Endothelial cell of umbilical vein (primary cell): ENCODE measurements at regions not wholly inside any gene's neighbourhood (a gene's known extent, or its start where the extent isn't known, plus 50 kb on each side); places are given as distances from the start of the nearest gene placed in this dataset.

Source experiments
- BruUV-seq: library from RNA; stranded (reverse); fragments of 400-500 nt; replicated peaks from 2 replicates; lab custom pipeline; 2021; lab: Mats Ljungman, UMichigan
- CTCF ChIA-PET: fragments of 300-600, 350-600 bp; sonication (Branson Sonifier 250); formaldehyde crosslinking; loops from one replicate; lab custom pipeline; 2021; ENCODE audit warnings: antibody characterized with exemption, inconsistent platforms; lab: Charles Lee
- POLR2A ChIA-PET: fragments of 300-600, 350-600 bp; sonication (Branson Sonifier 250); formaldehyde crosslinking; loops from one replicate; lab custom pipeline; 2021; ENCODE audit warnings: antibody characterized with exemption, inconsistent platforms; lab: Charles Lee
- DNase-seq: peaks from one replicate; pipeline ENCODE4 v3.0.0-alpha.2; 2011; ENCODE audit warnings: low read depth, low spot score
- FAIRE-seq: peaks from 2 replicates; lab custom pipeline; 2011; peaks lifted over from hg19 to GRCh38; lab: Jason Lieb, UNC
- H2AFZ ChIP-seq: 2 replicates; pipeline ENCODE4 v1.6.0; 2012; ENCODE audit warnings: low read depth, low read length, control low read depth, inconsistent platforms
- H3K27ac ChIP-seq: 2 replicates; pipeline ENCODE4 v1.5.1; 2011; ENCODE audit warnings: low read depth, mild to moderate bottlenecking, control low read depth, low read length, moderate library complexity; ENCODE audit not compliant: insufficient read depth
- H3K27me3 ChIP-seq, 2 experiments: 2 replicates each; pipeline versions ENCODE4 v1.6.0 to v1.6.1; 2011; ENCODE audit warnings: low read length in 2 of 2, mixed read lengths in 1 of 2; ENCODE audit not compliant: control insufficient read depth in 2 of 2, insufficient read depth in 2 of 2
- H3K36me3 ChIP-seq, 2 experiments: 2 replicates in 1 of 2; 3 replicates in 1 of 2; pipeline ENCODE4 v1.5.1; 2011; ENCODE audit warnings: low read length in 2 of 2, mild to moderate bottlenecking in 1 of 2, moderate library complexity in 1 of 2; ENCODE audit not compliant: control insufficient read depth in 2 of 2, insufficient read depth in 2 of 2; ENCODE audit errors: extremely low read depth in 1 of 2
- H3K4me1 ChIP-seq: 3 replicates; pipeline ENCODE4 v1.5.1; 2011; ENCODE audit warnings: mild to moderate bottlenecking, low read length; ENCODE audit not compliant: control insufficient read depth, insufficient read depth; ENCODE audit errors: extremely low read depth
- H3K4me2 ChIP-seq: 2 replicates; pipeline ENCODE4 v1.6.1; 2011; ENCODE audit warnings: low read length, control low read depth, mixed read lengths; ENCODE audit not compliant: insufficient read depth
- H3K4me3 ChIP-seq, 3 experiments: fragments of 200-600 bp in 1 of 3; sonication (generic), shearing (Covaris generic) in 1 of 3; replicated peaks in 1 of 3; 2 replicates each; pipeline ENCODE4 v1.5.1; 2011 to 2016; ENCODE audit warnings: control low read depth in 3 of 3, low read length in 3 of 3, mild to moderate bottlenecking in 2 of 3, inconsistent platforms in 1 of 3, low read depth in 1 of 3, moderate library complexity in 1 of 3; ENCODE audit not compliant: insufficient read depth in 1 of 3
- H3K79me2 ChIP-seq: 2 replicates; pipeline ENCODE4 v1.6.0; 2012; ENCODE audit warnings: low read length, inconsistent platforms; ENCODE audit not compliant: control insufficient read depth, insufficient read depth
- H3K9ac ChIP-seq: replicated peaks from 2 replicates; pipeline ENCODE3; 2011; ENCODE audit warnings: low read length, control low read depth; ENCODE audit not compliant: insufficient read depth; ENCODE audit errors: extremely low read depth
- H3K9me1 ChIP-seq: replicated peaks from 3 replicates; pipeline ENCODE4 v1.6.0; 2011; ENCODE audit warnings: mild to moderate bottlenecking, low read length; ENCODE audit not compliant: control insufficient read depth, insufficient read depth; ENCODE audit errors: extremely low read depth
- H3K9me3 ChIP-seq: replicated peaks from 2 replicates; pipeline ENCODE4 v1.5.1; 2012; ENCODE audit warnings: low read length, inconsistent platforms; ENCODE audit not compliant: control insufficient read depth, insufficient read depth
- H4K20me1 ChIP-seq: replicated peaks from 2 replicates; pipeline ENCODE3; 2011; ENCODE audit warnings: mild to moderate bottlenecking, low read length; ENCODE audit not compliant: control insufficient read depth, insufficient read depth; ENCODE audit errors: extremely low read depth
- CTCF ChIP-seq, 2 donors: IDR thresholded peaks; 1 replicate in 1 of 2; 2 replicates in 1 of 2; pipeline ENCODE4 v1.5.1; 2011; ENCODE audit warnings: low read length in 2 of 2, mild to moderate bottlenecking in 2 of 2, moderate library complexity in 2 of 2, control low read depth in 1 of 2, inconsistent platforms in 1 of 2, low read depth in 1 of 2; ENCODE audit not compliant: insufficient read depth in 1 of 2; ENCODE audit errors: extremely low read depth in 1 of 2
- EZH2 ChIP-seq: IDR thresholded peaks from 2 replicates; pipeline ENCODE4 v1.6.1; 2012; ENCODE audit warnings: borderline replicate concordance, low read depth, mild to moderate bottlenecking, moderate library complexity, low read length, inconsistent platforms; ENCODE audit not compliant: severe bottlenecking
- FOS ChIP-seq: IDR thresholded peaks from 2 replicates; pipeline ENCODE4 v1.6.1; 2011; ENCODE audit warnings: mild to moderate bottlenecking, low read length, moderate library complexity, borderline replicate concordance; ENCODE audit not compliant: insufficient read depth
- GATA2 ChIP-seq: IDR thresholded peaks from 2 replicates; pipeline ENCODE4 v1.7.0; 2011; ENCODE audit warnings: low read depth, mild to moderate bottlenecking, moderate library complexity, mixed read lengths, low read length; ENCODE audit not compliant: insufficient read length, insufficient read depth
- JUN ChIP-seq: IDR thresholded peaks from 2 replicates; pipeline ENCODE4 v1.6.1; 2011; ENCODE audit warnings: borderline replicate concordance, low read depth; ENCODE audit not compliant: insufficient read length, insufficient read depth
- MAX ChIP-seq: IDR thresholded peaks from 2 replicates; pipeline ENCODE4 v1.6.1; 2011; ENCODE audit not compliant: insufficient read depth, insufficient read length
- MYC ChIP-seq: IDR thresholded peaks from one replicate; pipeline ENCODE4 v1.6.1; 2011; ENCODE audit warnings: mild to moderate bottlenecking, low read depth, low read length
- POLR2A ChIP-seq: IDR thresholded peaks from 2 replicates; pipeline ENCODE4 v1.6.1; 2012; ENCODE audit warnings: low read depth, mild to moderate bottlenecking, control low read depth, low read length
- POLR2AphosphoS5 ChIP-seq: IDR thresholded peaks from 2 replicates; pipeline ENCODE4 v1.6.1; 2012; ENCODE audit warnings: low read depth, mild to moderate bottlenecking, control low read depth, low read length, moderate library complexity; ENCODE audit not compliant: insufficient read depth
- dilution Hi-C: fragments of 300-500 bp; cut with MboI; formaldehyde crosslinking; loops from one replicate; pipeline ENCODE4 v1.15.0; 2019; ENCODE audit warnings: low sequenced_read_pairs; ENCODE audit not compliant: extremely low pct_ligation_motif_present
- intact Hi-C: fragments of 100-400 bp; cut with micrococcal nuclease; formaldehyde crosslinking; loops from one replicate; pipeline ENCODE4 v1.10.0; 2022

GRCh38 chr3:18529631-18530030, 104.5 kb upstream of the SATB1 start:
- dilution Hi-C loops = no loop called here
- Histone ChIP-seq H2AFZ (no peak overlapping the region), H3K36me3 (no peaks in the 10 kb centered on the region), H3K27me3 (no peaks in the 10 kb centered on the region), H3K4me2 (no peak overlapping the region), H4K20me1 (no peaks in the 10 kb centered on the region), H3K9me1 (no peaks in the 10 kb centered on the region), H3K9me3 (peaks cover 7% of the 10 kb centered on the region), H3K4me3 (no peak overlapping the region), H3K27ac (no peak overlapping the region), H3K9ac (no peak overlapping the region), H3K4me1 (no peaks in the 10 kb centered on the region), H3K79me2 (no peaks in the 10 kb centered on the region)
- no peak for TF ChIP-seq POLR2AphosphoS5
- DNase-seq = no peak
- CTCF ChIA-PET = no interaction called here
- POLR2A ChIA-PET = no interaction called here
- intact Hi-C loops = no loop called here
- no peak for FAIRE-seq
- no TSS peak for BruUV-seq

- Histone ChIP-seq H3K27me3 (no peaks in the 10 kb centered on the region), H3K27ac (no peak overlapping the region), H3K36me3 (no peaks in the 10 kb centered on the region), H3K79me2 (no peaks in the 10 kb centered on the region), H4K20me1 (no peaks in the 10 kb centered on the region), H3K4me3 (no peak overlapping the region), H3K9me3 (peaks cover 7% of the 10 kb centered on the region), H3K9ac (no peak overlapping the region), H3K4me1 (no peaks in the 10 kb centered on the region), H3K9me1 (no peaks in the 10 kb centered on the region), H2AFZ (no peak overlapping the region), H3K4me2 (no peak overlapping the region)
- dilution Hi-C loops (no loop called here), intact Hi-C loops (no loop called here)
- CTCF ChIA-PET = no interaction called here
- POLR2A ChIA-PET = no interaction called here
- no peak for TF ChIP-seq CTCF (IDR thresholded peaks at IDR 0.05; ENCODE audit: extremely low read depth in 1 of 2, insufficient read depth in 1 of 2, low read depth in 1 of 2, low read length in 2 of 2)
- no peak for TF ChIP-seq MAX
- TF ChIP-seq MYC = no peak
- no peak for TF ChIP-seq EZH2
- TF ChIP-seq POLR2AphosphoS5 = no peak
- TF ChIP-seq POLR2A = no peak
- no peak for TF ChIP-seq FOS
- no peak for TF ChIP-seq JUN
- no peak for TF ChIP-seq GATA2
- no TSS peak for BruUV-seq
- FAIRE-seq = no peak
- no peak for DNase-seq
Measured at GRCh38 chr3:18527691-18528090, 102.6 kb upstream of the SATB1 start.
